Astrocyte of the spinal cord (primary cell): ENCODE measurements at regions not wholly inside any gene's neighbourhood (a gene's known extent, or its start where the extent isn't known, plus 50 kb on each side); places are given as distances from the start of the nearest gene placed in this dataset.

Source experiments
- DNase-seq: peaks from one replicate; pipeline ENCODE4 v3.0.0; 2011; ENCODE audit warnings: low read depth, low spot score
- H3K4me3 ChIP-seq: 2 replicates; pipeline ENCODE4 v1.5.1; 2011; ENCODE audit warnings: low read depth, mild to moderate bottlenecking, low read length, moderate library complexity
- CTCF ChIP-seq: IDR thresholded peaks from 2 replicates; pipeline ENCODE4 v1.5.1; 2012; ENCODE audit warnings: low read depth, mild to moderate bottlenecking, low read length, inconsistent platforms
- in situ Hi-C: cut with HindIII; loops from 2 replicates; pipeline ENCODE4 v1.10.0; 2017; ENCODE audit warnings: low sequenced_read_pairs

- H3K4me3 ChIP-seq: no peak overlapping the region
- TF ChIP-seq CTCF: no peak
- DNase-seq: no peak
- in situ Hi-C loops: no loop called here
Observed at GRCh38 chr2:221263573-221263972, 308.5 kb downstream of the EPHA4 start.

GRCh38 chr2:221264318-221264717 lies 307.8 kb downstream of the EPHA4 start:
- no peak for TF ChIP-seq CTCF
- in situ Hi-C loops: no loop called here
- no peak overlapping the region for H3K4me3 ChIP-seq
- DNase-seq: no peak

- no peak overlapping the region for H3K4me3 ChIP-seq
- DNase-seq: no peak
- in situ Hi-C loops: no loop called here
- no peak for TF ChIP-seq CTCF
Observed at GRCh38 chr2:221267773-221268425, 304.2 kb downstream of the EPHA4 start.

- H3K4me3 ChIP-seq: no peak overlapping the region
- in situ Hi-C loops: no loop called here
- TF ChIP-seq CTCF: no peak
- no peak for DNase-seq
Observed at GRCh38 chr2:221268631-221269030, 303.5 kb downstream of the EPHA4 start.

GRCh38 chr2:221270806-221271205 lies 301.3 kb downstream of the EPHA4 start:
- DNase-seq: no peak
- in situ Hi-C loops: no loop called here
- TF ChIP-seq CTCF: no peak

GRCh38 chr2:221272729-221273128 lies 299.4 kb downstream of the EPHA4 start:
- no peak overlapping the region for H3K4me3 ChIP-seq
- in situ Hi-C loops: no loop called here
- no peak for DNase-seq
- TF ChIP-seq CTCF: no peak

More at GRCh38 chr2:221270806-221271205, 301.3 kb downstream of the EPHA4 start:
- H3K4me3 ChIP-seq: no peak overlapping the region
